Stimulated activated CD4-positive, alpha-beta T cell treated with anti-CD3 and anti-CD28 coated beads, TNF-alpha, amount 100 ng/mL, for 24 hours (primary cell): ENCODE measurements at regions not wholly inside any gene's neighbourhood (a gene's known extent, or its start where the extent isn't known, plus 50 kb on each side); places are given as distances from the start of the nearest gene placed in this dataset.

Source experiments
- DNase-seq, 3 experiments: peaks; one replicate each; pipeline ENCODE4 v3.0.0-alpha.2; 2020; ENCODE audit warnings: low read depth in 3 of 3

DNA sequence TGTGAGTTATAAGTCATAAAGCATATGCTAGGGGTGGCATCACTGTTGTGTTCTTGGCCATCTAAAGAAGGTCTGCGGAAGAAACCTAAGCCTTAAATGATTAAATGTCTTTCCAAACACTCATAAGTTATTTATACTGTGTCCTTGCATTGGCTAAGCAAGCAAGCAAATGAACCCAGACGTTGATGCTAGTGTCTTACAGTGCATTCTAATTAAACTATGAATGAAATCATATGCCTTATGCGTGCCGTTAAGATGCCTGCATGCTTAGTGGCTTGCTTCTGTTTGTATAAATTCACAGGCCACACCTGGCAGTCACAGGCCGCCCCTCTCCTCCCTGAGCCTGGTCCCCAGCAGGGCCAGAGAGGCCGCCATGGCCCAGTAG, 49.9 kb downstream of the RIN2 start:
- DNase-seq = no peak

DNA sequence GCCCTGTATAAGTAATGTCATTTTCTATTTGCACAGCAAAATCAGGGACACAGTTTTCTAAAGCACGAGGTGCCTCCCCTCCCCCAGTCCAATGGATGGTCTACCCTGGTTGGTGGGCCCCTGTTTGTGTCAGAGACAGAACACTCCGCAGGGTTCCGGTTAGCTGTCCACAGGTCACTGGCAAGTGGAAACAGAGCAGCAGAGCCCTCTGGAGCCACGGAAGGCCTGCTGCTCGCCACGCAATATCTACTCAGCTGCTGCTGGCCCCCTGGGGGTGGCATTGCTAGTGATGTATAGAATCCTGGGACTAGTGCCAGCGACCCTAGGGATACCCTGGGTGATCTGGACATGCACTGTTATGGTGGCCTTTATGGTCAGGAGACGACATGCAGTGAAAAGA, 50.4 kb downstream of the RIN2 start:
- no peak for DNase-seq

DNA sequence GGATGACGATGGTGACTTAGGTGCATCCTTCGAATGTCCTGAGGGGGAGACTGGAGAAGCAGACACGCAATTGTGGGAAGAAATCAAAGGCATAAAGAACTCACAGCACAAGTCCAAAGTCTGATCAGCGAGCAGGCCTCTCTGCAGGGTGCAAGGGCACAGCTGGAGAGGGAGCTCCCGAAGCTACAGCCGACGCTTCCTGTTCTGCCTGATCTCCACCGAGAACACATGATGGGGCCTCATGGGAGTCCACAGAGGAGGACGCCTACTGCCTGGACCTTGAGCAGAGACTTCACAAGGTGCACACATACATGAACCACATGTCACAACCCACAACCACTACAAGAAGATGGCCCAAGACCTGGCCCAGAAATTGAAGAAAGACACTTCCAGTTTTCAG, 51.4 kb downstream of the RIN2 start:
- no peak for DNase-seq

DNA sequence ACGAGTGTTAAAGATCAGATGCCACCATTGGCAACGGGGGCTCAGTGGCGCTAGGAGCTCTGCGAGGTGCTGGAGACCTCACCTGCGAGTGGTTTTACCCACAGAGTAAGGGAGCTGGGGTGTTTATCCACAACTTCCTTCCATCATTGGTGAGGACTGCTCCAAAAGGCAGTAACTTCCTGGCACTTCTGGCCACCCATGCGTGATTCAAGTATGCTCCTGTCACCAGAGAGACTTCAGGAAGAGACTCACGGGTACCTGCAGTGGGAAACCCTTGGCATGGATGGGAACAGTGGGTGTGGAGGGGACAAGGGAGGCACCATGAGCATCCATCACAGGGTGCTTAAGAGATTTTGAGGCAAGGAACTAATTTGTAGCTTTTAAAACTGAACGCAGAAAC, 53.2 kb downstream of the RIN2 start:
- DNase-seq = no peak

DNA sequence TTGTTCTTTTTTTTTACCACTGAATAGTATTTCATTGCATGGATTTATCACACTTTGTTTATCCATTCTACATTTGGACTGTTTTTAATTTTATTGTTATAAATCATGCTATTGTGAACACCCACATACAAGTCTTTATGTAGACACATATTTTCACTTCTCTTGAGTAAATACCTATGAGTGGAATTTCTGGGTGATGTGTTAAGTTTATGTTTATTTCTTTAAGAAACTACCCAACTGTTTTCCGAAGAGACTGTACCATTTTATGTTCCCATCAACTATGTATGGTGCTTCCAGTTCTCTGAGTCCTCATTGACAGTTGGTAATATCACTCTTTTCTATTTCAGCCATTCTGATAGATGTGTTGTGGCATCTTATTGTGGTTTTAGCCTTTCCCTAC, 54.0 kb downstream of the RIN2 start:
- no peak for DNase-seq

DNA sequence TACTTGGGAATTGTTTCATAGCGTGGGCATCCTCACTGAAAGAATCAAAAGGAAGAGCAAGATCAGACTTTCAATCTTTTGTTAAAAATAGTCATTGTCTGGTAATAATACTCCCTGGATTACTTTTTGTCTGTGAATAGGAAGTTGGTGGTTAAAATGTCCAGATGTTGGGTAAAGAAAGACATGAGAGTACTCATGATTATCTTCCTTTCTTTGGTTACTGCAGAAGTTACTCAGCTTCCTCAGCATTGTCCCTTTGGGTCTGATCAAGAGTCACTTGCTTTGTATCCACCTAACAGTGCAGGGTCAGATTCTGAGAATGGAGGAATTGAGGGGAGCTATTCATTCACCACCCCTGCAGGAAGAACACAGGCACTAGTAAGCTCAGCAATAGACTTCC, 54.6 kb downstream of the RIN2 start:
- no peak for DNase-seq

DNA sequence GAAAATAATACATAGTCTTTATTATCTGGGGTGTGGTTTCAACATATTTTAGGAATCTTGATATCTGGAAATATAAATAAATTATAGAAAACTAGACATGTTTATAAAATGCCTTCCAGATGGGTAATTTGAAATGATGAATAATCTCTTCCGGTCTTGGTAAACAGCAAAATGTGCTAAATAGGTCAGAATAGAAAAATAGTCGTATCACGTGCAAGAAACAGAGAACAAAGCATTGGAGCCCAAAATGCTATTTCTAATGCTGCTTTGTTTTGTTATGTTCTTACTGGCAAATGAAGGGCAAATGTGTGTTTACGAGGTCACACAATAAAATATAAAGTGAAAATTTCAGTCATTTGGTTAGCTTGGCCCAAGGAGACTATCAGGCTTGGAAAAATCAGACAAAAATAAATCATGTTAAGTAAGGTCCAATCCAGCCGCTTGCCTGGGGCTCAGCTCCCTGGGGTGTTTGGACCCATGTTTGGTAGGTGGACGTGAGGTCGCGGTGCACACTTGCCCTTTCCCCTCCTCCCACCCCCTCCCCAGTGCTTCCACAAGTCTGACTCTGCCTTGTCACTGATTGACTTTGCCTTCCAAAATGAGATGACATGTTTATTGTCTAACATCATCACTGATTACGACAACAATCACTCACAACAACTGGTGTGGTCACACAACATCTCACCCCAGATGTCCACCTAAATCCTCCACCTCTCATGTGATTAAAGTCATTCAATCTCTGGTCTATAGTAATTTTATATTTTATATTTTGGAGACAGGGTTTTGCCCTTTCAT, 56.0 kb downstream of the RIN2 start:
- DNase-seq = no peak

DNA sequence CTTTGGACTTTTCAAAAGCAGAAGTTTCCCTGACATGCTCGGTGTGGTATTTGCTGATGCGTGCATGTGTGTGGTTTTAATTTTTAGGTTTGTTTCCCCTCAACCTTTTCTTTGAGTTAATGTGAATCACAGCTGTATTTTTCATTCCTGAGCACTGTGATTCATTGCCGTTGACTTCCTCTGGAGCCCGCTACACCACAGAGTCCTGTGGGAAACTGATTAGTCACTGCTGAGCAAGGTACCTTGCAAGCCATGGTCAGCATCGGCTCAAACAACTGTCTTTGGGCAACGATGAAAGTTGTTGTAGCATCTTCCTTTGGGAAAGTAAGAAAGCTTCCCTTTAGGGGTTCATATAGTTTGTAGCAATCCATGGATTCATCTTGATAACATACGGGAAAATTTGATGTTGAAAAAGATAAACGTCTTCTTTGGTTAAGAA, 57.5 kb downstream of the RIN2 start:
- DNase-seq = peak in 1 of 3 experiments; percentile 3

DNA sequence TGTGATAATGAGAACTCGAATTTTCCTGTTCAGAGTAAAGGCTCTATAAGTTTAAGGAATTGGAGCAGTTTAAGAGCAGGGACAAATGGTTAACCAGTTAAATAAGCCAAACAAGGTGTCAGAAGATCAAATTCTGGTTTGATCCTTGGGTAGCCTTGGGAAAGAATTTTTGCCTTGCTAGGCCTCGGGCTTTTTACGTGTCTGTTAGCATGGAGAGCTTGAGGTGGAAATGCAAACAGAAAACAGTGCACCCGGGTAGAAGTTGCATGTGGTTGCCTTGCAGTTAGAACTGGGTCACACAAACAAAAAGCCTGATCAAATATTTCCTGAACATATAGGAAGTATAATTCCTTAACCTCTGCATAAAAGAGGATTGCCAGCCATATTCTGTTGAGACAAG, 58.3 kb downstream of the RIN2 start:
- no peak for DNase-seq

DNA sequence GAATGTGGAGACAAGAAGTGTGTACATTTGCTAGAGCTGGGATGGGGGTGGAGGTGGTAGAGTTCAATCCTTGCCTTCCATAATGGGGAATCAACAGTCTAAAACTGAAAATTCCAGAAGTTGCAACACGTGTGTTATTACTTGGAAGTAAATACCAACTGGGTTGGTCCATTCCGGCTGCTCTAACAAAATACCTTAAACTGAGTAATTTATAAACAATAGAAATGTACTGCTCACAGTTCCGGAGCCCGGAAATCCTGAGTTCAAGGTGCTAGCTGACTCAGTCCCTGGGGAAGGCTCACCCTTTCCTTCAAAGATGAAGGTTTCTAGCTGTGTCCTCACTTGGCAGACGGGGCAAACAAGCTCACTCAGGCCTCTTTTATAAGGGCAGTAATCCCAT, 59.0 kb downstream of the RIN2 start:
- DNase-seq = no peak

DNA sequence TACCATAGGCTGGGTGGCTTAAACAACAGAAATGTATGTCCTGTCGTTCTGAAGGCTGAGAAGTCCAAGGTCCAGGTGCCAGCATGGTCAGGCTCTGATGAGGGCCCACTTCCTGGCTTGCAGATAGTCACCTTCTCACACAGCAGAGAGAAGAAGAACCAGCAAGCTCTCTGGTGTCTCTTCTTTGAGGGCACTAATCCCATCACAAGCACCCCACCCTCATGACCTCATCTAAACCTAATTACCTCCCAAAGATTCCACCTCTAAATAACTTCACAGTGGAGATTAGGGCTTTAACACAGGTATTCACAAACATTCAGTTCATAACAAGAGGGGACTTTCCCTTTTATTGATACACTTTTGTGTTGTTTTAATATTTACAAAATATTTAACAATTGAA, 61.1 kb downstream of the RIN2 start:
- no peak for DNase-seq

DNA sequence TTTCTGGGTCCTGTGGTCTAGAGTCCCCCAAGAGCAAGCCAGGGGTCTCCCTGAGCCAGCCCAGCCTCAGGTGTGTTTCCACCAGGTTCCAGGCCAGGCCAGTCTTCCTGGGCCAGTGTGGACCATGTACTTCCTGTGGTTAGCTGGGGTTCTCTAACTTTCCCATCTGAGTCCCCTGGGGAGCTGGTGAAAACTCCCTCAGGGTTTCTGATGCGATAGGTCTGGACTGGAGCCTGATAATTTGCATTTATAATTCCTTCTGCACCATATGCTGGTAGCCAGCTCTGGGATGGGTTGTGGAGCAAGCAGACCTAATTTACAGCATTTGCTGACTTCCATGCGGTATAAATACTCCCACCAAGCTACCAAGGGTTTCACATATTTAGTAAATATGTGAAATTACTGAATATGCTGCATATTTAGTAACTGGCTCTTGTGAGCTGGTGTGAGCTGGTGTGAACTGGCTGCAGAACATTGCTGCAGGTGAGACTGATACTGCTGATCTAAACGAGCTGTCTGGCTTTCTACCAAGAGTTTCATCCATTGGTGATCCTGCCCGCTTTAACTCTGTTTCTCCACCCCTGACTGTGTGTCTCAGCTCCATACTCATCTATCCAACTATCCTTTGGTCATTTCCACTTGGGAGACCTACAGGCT, 62.6 kb downstream of the RIN2 start:
- no peak for DNase-seq

DNA sequence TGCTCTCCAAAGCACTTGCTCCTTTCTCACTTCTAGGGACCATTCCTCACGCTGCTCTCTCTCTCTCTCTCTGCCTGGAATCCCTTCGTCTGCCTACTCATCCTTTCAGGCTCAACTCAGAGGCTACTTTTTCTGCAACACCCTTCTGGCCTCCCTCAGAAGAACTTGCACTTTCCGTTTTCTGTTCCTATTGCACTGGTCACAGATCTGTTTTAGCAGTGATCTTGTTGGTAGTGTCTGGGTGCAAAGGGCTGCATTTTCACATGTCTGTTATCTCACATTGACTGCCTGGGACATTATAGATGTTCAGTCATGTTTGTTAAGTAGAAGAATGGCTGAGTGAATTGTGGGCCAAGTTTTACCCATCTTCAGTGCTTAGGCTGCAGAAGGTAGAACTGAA, 63.5 kb downstream of the RIN2 start:
- DNase-seq = no peak

DNA sequence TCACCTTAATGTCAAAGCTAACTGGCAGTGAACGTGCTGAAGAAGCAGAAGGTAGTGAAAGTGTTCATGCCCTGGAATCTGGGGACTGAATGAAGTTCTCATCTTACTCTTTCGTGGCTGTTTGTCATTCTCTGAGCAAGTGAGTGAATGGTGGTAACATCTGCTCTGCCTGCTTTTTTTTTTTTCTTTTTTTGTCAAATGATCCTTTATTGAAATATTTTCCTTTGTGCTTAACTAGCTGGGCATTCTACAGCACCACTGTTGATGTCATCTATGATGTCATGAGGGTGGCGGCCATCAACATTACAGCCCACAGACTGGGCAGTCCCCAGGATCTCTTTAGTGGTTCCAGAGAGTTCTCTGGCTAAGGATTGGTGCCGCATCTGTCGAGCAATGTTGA, 65.2 kb downstream of the RIN2 start:
- no peak for DNase-seq

DNA sequence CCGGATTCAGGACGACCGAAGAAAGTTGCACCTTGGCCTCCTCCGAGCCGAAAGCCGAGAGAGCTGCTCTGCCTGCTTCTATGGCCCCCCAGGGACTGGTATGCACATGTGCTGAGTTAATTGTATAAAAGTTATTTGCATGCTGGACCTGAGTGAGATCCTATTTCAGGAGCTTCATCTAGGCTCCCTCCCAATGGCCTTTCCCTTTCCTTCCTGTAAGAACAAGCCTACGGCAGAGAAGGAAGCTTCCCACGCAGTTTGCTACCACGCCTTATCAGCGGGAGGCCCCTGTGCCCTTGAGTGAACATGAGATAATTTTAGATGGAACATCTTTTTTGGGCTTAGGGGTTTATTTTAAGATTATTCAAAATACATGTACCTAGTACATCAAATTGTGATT, 65.9 kb downstream of the RIN2 start:
- DNase-seq = no peak

DNA sequence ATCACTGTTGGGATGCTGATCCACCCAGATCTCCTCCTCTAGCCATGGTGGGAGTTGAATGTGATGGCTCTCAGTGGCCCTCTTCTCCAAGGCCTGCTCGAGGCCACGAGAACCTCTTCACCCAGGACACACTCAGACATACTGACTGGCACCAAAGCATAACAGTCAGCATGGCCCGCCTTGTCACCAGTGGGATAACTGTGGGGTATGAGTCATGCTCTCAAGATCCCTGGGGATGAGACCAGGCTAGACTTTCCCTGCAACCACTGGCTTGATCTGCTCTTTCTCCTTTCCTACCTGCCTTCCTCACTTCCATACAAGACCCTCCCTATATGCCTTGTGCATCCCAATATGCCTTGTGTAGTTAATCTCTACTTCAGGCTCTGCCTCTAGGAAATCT, 66.8 kb downstream of the RIN2 start:
- DNase-seq = no peak

DNA sequence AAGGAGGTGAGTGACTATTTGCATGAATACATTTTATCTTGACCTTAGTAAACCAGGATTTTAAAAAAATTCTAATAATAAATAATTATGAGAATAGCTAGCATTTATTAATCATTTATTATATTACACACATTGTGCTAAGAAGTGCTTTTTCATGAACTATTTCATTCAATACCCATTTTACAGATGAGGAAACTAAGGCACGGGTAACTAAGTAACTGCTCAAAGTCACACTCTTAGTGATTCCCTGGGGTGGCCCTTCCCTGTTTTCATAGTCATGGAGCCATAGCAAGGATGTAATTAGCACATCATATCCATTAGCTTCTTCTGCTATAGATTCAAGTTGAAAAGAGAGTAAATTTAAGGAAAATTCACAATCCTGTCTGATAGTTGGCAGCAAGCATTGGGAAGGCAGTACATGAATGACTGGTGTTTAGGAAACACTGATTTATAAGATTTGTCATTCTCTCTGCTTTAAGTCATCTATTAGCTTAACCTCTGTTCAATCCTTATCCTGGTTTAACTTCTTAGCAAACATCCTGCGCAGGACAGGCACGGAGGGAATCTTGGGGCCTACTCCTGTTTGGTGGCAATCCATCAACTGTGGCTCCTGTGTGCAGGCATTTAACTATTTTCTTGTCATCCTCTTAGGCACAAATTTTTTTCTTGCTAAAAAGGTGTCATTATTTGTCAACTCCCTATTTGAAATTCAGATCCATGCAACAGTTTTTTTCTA, 68.3 kb downstream of the RIN2 start:
- DNase-seq = no peak

DNA sequence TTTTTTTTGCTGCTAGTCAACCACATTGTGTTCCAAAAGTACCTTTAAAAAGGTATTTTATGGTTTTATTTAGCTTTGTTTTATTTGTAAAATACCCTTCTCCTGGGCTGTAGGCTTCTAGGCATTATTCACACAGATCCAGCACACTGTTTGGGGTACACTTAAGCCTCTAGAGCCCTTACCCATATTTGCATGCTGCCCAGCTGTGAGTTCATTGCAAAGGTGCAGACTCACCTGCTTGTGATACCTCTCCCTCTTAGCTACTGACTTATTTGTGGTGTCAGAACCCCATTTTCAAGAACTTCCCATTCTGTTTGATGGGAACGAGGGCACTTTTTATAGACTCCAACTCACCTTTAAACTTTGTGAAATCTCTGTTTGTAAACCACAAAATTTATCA, 69.8 kb downstream of the RIN2 start:
- DNase-seq = no peak

DNA sequence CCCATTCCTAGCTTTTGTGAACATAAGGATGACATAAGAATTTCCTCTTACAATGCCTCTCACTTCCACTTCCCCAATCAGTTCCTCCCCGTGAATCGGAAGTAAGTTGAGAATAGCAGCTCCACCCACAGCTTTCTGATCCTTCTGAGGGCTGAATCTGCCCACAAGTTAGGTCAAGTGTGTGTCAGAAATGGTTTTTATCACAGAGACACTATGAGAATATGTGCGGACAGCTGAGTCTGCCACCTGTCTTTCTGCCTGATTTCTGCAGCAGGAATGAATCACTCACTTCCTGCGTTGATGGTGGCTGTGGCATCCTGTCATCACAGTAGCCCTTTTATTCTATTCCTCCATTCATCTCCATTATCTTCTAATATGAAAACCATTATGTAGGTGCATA, 70.2 kb downstream of the RIN2 start:
- peak in 1 of 3 experiments; percentile 14 for DNase-seq

DNA sequence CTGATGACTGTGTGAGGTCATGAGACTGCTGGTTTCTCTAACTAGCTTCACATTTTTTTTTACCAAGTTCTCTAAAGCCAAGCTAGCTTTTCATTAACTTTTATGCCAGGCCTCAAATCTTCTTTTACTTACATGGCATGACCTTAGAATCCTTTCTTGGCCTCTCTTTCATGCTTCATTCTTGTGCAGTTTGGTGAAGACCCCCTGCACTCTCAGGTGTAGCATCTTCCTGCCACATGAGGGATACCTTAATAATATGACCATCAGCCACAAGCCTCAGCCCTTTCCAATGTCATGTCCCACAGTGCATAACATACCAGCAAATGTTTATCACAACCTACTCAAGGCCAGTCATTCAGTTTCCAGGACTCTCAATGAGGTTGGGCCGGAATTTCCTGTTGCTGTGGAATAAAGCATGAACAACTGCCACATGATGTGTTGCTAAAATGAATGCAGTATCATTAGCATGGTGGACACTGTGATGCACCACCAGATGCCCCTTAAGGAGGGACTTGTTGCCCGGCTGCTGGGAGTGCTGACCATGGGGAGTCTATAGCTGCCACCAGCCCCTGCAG, 72.2 kb downstream of the RIN2 start:
- no peak for DNase-seq

DNA sequence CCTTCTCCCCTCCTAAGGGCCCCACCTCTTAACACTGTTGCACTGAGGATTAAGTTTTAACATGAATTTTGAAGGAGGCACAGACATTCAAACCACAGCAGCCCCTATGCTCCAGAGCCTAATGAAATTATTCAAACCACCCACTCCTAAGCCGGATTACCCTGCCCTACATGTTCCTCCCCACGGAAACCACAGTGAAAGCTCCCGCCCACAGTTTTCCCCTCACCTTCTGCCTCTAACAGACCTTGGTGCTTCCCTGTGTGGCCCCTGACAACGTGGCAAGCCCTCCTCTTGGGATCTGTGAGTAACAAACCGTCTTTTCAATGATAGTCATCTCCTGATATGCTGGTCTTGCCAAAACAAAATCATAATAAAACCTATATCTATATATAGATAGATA, 74.8 kb downstream of the RIN2 start:
- DNase-seq = peak in 1 of 3 experiments; percentile 42

DNA sequence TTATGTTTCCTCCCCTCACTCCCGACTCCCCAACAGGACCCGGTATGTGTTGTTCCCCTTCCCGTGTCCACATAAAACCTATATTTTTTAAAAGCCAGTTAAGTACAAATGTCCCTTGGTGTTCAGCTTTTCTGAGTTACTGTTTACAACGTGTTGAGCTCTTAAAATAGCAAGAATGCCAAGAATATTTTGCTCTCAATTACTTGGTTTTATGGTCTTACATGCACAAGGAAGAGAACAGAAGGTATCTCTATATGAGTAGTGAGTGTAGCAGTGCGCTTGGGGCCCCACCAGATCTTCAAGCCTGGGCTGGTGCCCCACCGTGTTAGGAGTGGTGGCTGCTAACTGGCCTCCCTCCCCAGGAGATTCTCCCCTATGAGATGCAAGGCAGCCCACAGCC, 75.3 kb downstream of the RIN2 start:
- no peak for DNase-seq

DNA sequence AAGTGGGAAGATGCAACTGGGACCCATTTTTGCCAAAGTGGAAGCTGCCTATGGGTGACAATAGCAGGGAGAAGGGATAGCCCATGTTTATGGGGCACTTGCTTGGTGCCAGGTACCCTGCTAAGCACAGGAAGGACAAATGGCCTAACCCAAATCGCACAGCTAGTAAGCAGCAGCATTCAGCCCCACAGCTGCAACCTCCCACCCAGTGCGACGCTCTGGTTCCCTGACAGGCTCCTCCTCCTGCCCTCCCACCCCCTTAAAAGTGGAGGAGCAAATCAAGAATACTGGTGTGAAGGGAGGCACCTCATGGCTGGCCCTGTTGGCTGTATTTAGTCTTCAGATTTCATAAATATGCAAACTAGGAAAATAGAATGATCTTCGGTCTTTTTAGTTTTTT, 76.2 kb downstream of the RIN2 start:
- no peak for DNase-seq
